Peyer's patch (tissue), 4 donors: ENCODE measurements at regions not wholly inside any gene's neighbourhood (a gene's known extent, or its start where the extent isn't known, plus 50 kb on each side); places are given as distances from the start of the nearest gene placed in this dataset.

Experiments used
- POLR2A ChIP-seq, 2 donors: fragments of 450-650 bp; IDR thresholded peaks; one replicate each; pipeline ENCODE4 v1.5.1; 2017; ENCODE audit warnings: antibody characterized with exemption in 2 of 2, mild to moderate bottlenecking in 2 of 2, moderate library complexity in 2 of 2
- TF ChIP-seq, protein P1 (sequence below), 6 experiments: fragments of 450-650 bp in 4 of 6; fragments of 200-600 bp in 2 of 6; sonication (generic) in 1 of 6; IDR thresholded peaks; one replicate each; pipeline ENCODE4 v1.5.1; 2017 to 2019; ENCODE audit warnings: antibody characterized with exemption in 6 of 6, mild to moderate bottlenecking in 3 of 6, moderate library complexity in 1 of 6

DNA sequence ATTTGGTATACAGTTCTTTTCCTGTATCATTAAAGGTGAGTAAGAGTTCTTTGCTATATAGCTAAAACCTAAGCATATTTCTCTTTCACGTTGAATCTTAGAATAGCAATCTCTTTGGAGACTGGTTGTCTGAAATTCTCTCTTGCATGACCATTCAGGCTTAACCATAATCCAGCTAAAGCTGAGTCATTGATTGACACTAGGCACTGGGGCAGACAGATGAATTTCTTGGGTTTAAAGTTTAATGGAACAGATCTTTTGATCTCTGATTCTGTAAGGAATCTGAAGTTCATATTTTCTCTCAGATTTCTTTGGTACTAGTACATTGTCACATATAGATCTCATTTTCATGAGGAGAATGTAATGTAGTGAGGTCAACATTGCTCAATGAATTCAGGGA, 397.3 kb upstream of the MIR17HG start:
- TF ChIP-seq, protein P1, sequence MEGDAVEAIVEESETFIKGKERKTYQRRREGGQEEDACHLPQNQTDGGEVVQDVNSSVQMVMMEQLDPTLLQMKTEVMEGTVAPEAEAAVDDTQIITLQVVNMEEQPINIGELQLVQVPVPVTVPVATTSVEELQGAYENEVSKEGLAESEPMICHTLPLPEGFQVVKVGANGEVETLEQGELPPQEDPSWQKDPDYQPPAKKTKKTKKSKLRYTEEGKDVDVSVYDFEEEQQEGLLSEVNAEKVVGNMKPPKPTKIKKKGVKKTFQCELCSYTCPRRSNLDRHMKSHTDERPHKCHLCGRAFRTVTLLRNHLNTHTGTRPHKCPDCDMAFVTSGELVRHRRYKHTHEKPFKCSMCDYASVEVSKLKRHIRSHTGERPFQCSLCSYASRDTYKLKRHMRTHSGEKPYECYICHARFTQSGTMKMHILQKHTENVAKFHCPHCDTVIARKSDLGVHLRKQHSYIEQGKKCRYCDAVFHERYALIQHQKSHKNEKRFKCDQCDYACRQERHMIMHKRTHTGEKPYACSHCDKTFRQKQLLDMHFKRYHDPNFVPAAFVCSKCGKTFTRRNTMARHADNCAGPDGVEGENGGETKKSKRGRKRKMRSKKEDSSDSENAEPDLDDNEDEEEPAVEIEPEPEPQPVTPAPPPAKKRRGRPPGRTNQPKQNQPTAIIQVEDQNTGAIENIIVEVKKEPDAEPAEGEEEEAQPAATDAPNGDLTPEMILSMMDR (IDR thresholded peaks at IDR 0.05): no peak
- no peak for TF ChIP-seq POLR2A (IDR thresholded peaks at IDR 0.05)
